ENCODE measurements at regions not wholly inside any gene's neighbourhood (a gene's known extent, or its start where the extent isn't known, plus 50 kb on each side); places are given as distances from the start of the nearest gene placed in this dataset.
A peak's percentile ranks its signal among the peaks of the same experiment; 100 is the strongest.

DNA sequence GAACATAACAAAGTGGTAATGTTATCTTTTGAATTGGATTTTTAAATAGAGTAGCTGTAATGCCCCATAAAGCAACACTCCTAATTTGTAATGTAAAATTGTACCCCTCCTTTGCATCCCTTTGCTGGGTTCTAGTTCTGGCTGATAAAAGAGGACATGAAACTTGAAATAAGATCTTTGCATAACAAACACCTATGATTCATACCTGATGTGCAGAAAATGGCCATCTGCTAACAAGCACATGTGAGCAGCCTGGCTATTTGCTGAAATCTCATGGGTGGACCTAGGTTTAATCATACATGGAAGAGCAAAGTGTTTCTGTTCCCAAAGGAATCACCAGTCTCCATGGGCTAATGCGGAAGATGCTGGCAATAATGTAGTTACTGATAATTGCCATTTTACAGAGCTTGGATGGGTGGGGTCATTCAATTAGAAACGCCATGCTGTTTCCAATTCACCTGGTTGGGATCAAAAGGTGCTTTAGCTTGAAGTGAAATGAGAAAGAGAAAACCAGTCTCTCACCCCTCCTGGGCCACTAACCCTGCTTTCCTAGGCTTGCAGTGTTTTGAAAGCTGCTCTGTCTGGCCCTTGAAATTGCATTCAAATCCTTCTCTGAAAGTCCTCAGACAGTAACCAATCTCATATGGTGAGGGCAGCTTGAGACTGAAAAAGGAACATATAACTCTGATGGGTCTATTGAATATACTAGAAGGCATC lies 585.1 kb downstream of the TLE4 start:
- DNase-seq (ENCODE audit: low read depth in 2 of 2), result no peak

- DNase-seq (ENCODE audit: low read depth in 2 of 2), result no peak
Measured at GRCh38 chr9:80156262-80156661, 584.5 kb downstream of the TLE4 start.

DNA sequence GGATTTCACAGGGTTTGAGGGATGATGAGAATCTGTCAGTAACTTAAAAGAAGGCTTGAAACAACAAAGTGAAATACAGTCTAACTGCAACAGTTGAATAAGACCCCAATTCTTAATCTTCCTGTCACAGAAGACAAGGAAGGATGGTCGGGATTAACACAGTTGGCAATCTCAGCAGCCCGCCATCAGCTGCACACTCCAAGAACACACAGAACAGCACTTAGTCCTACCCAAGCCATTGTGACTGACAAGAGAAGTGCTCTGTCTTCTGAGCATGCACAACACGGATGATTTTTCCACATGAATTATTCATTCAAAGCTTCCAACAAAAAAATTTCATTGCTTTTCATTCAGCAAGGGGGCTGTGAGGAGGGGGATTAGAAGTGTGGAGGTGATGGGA lies 576.1 kb downstream of the TLE4 start:
- DNase-seq (ENCODE audit: low read depth in 2 of 2), result no peak

DNA sequence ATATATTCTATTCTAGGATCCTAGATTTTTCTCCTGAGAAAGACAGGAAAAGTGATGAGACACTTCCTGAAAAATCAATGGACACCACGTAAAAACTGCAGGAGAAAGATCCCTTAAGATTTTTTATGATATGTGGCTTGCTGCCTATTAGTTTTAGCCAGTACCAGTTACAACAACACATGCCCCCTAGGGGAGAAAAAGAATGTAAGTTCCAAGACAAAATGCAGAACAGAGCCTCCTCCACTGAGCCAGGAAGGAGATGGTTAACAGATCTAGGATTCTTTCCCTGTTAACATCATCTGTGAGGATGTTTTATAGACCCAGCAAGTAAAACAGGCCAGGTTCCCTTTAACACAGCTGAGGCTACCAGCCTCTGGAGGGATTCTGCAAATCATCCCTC lies 574.7 kb downstream of the TLE4 start:
- DNase-seq (ENCODE audit: low read depth in 2 of 2), result peak in 1 of 2 experiments; percentile 3

GRCh38 chr9:80144856-80145255 lies 573.1 kb downstream of the TLE4 start:
- no peak for DNase-seq (ENCODE audit: low read depth in 2 of 2)

- no peak for DNase-seq (ENCODE audit: low read depth in 2 of 2)
Measured at GRCh38 chr9:80144406-80144805, 572.6 kb downstream of the TLE4 start.

GRCh38 chr9:80143899-80144298 lies 572.1 kb downstream of the TLE4 start:
- no peak for DNase-seq (ENCODE audit: low read depth in 2 of 2)

DNA sequence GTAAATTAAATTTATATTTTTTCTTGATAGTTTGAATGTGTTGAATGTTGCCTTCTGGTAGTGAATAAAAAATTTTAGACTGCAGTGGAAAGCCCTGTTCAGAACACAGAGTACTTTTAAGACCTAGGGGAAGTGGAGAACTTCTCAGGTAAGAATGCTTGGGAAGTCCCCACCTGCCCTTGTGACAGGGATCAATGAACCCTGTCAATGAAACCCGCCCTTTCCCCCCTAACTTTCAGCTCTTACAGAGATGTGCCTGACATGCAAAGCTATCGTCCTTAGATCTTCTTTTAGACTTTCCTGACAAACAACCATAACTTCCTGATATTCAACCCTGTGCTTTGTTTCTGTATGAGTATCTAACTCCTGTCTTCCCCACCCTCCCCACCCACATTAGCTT lies 562.7 kb downstream of the TLE4 start:
- DNase-seq (ENCODE audit: low read depth in 2 of 2), result no peak

- no peak for DNase-seq (ENCODE audit: low read depth in 2 of 2)
Measured at GRCh38 chr9:80131627-80132026, 559.9 kb downstream of the TLE4 start.

- DNase-seq (ENCODE audit: low read depth in 2 of 2), result no peak
Measured at GRCh38 chr9:80127920-80128319, 556.2 kb downstream of the TLE4 start.

GRCh38 chr9:80125731-80126264 lies 554.0 kb downstream of the TLE4 start:
- no peak for DNase-seq (ENCODE audit: low read depth in 2 of 2)

DNA sequence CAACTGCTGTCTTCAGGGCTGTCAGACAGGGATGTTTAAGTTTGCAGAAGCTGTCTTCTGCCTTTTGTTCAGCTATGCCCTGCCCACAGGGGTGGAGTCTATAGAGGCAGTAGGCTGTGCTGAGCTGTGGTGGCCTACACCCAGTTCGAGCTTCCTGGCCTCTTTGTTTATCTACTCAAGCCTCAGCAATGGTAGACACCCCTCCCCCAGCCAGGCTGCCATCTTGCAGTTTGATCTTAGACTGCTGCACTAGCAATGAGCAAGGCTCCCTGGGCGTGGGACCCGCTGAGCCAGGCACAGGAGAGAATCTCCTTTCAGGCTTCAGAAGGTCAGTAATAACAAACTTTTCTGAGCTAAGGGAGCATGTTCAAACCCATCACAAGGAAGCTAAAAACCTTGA lies 545.3 kb downstream of the TLE4 start:
- no peak for DNase-seq (ENCODE audit: low read depth in 2 of 2)

GRCh38 chr9:80114241-80114640 lies 542.5 kb downstream of the TLE4 start:
- no peak for DNase-seq (ENCODE audit: low read depth in 2 of 2)

DNA sequence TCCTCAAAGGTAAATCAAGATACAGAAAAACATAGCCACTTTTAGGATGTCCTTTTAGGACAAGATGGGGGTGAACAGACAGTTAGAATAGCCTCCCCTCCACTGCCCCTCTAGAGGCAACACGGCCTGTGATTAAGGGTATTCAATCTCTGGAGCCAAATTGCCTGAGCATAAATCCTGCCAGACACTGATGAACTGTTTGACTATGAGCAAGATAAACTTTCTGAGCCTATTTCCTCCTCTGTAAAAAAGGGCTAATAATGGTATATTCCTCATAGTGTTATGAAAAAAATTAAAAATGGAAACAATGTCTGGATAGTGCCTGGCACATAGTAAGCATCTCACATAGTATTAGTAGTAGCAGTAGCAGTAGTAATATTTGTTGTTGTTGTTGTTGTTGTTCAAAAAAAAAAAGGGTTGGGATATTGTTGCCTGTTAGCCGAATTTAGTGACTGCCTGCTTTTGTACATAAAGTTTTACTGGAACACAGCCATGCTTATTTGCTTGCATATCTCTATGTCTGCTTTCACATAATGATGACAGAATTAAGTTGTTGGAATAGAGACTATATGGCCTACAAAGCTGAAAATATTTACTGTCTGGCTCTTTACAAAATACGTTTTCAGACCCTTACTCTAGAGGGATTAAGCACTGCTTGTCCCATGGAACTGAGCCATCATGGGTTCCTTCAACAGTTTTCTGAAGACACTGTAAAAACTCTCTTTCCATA lies 536.3 kb downstream of the TLE4 start:
- no peak for DNase-seq (ENCODE audit: low read depth in 2 of 2)

GRCh38 chr9:80097476-80097875 lies 525.7 kb downstream of the TLE4 start:
- no peak for DNase-seq (ENCODE audit: low read depth in 2 of 2)

GRCh38 chr9:80094176-80094771 lies 522.5 kb downstream of the TLE4 start:
- no peak for DNase-seq (ENCODE audit: low read depth in 2 of 2)

DNA sequence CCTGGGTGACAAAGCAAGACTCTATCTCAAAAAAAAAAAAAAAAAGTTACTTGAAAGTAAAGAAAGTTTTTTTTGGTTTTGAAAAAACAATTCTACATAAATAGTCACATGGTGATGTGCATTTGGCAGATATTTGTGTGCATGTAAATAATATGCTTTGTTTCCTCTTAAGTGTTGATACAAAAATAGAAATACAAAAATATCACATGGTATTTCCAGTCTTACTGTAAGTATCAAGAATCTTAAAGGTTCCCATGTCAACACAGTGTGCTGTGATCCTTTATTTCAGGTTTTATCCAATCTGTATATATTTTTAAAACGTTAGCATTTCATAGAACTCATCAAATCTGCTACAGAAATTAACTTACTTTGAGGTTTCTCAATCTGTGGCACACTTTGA lies 521.9 kb downstream of the TLE4 start:
- DNase-seq (ENCODE audit: low read depth in 2 of 2), result no peak

DNA sequence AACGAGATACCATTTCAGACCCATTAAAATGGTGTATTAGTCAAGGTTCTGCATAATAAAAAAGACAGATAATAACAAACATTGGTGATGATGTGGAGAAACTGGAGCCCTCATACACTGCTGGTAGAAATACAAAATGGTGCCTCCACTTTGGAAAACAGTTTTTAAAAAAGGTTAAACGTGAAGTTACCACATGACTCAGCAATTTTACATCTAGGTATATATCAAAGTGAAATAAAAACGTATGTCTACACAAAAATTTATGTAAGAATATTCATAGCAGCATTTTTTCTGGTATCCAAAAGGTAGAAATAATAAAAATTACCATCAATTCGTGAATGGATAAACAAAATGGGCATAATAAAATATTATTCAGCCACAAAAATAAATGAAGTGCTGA lies 519.8 kb downstream of the TLE4 start:
- no peak for DNase-seq (ENCODE audit: low read depth in 2 of 2)

- no peak for DNase-seq (ENCODE audit: low read depth in 2 of 2)
Measured at GRCh38 chr9:80090317-80090716, 518.6 kb downstream of the TLE4 start.

DNA sequence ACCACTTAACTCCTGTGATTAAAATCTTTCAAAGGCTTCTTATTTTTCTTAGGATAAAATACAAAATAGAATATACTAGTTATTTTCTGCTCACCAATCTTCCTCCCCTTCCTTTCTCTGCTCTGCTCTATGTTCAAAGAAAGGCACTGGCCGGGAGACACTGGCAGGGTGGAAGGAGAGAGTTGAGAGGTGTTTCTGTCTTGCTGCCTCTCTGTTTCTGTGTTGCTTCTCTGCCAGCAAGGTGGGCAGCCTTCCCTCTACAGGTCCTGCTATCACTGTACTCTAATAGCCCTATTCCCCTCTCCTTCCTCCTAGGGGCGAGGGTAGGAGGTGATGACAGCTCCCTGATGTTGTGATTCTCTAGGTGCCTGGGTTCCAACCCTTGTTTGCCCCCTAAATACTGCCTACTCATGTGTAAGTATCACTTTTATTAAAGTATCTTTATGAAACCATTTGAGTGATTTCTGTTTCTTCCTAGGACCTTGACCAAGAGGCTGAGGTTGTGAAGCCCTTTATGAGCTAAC lies 515.1 kb downstream of the TLE4 start:
- no peak for DNase-seq (ENCODE audit: low read depth in 2 of 2)

GRCh38 chr9:80086386-80086785 lies 514.6 kb downstream of the TLE4 start:
- no peak for DNase-seq (ENCODE audit: low read depth in 2 of 2)

DNA sequence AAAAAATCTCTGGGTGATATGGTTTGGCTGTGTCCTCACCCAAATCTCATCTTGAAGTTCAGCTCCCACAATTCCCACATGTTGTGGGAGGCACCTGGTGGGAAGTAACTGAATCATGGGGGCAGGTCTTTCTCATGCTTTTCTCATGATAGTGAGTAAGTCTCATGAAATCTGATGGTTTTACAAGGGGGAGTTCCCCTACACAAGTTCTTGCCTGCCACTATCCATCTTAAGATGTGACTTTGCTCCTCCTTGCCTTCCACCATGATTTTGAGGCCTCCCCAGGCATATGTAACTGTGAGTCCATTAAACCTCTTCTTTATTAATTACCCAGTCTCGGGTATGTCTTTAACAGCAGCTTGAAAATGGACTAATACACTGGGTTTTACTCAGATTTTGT lies 513.9 kb downstream of the TLE4 start:
- DNase-seq (ENCODE audit: low read depth in 2 of 2), result no peak

DNA sequence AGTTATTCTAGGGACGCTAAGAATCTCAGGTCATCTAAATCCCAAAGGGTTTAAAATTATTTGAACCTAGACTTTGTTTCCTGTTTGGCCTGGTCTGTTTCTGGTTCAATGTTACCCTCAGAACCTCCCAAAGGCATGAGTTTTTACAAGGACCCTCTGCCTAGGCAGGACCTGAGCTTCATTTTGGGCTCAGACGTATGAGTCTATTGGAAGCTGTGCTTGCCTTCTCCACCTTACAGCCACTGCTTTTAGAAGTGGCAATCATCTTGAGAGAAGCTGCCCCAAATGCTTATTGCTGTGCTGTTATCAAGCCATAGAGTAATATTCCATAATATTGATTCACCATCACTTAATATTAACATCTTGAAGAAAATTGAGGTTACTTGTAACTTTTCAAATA lies 510.4 kb downstream of the TLE4 start:
- no peak for DNase-seq (ENCODE audit: low read depth in 2 of 2)
